ENCODE measurements at regions not wholly inside any gene's neighbourhood (a gene's known extent, or its start where the extent isn't known, plus 50 kb on each side); places are given as distances from the start of the nearest gene placed in this dataset.

GRCh38 chr2:147679191-147679954 is 165.5 kb upstream of the ACVR2A start:
- TF ChIP-seq RARB (CRISPR knock-in tag; IDR thresholded peaks at IDR 0.05) (no peak), ZNF565 (CRISPR knock-in tag; conservative IDR thresholded peaks at IDR 0.05; ENCODE audit: low read depth) (no peak), ZFP3 (CRISPR knock-in tag; IDR thresholded peaks at IDR 0.05) (no peak), ZFP30 (CRISPR knock-in tag; IDR thresholded peaks at IDR 0.05) (no peak), ARNTL (CRISPR knock-in tag; IDR thresholded peaks at IDR 0.05; ENCODE audit: borderline replicate concordance, low read depth) (no peak), ISL1 (CRISPR knock-in tag; IDR thresholded peaks at IDR 0.05) (no peak), CREB5 (CRISPR knock-in tag; IDR thresholded peaks at IDR 0.05; ENCODE audit: low read depth) (no peak), TCF4 (CRISPR knock-in tag; IDR thresholded peaks at IDR 0.05; ENCODE audit: borderline replicate concordance) (no peak)
